H1 (cell line): ENCODE measurements at regions not wholly inside any gene's neighbourhood (a gene's known extent, or its start where the extent isn't known, plus 50 kb on each side); places are given as distances from the start of the nearest gene placed in this dataset.

ENCODE experiments used
- CTCF ChIA-PET: fragments of 300-600 bp; sonication (Branson Sonifier 250); formaldehyde crosslinking; loops from one replicate; lab custom pipeline; 2021; ENCODE audit not compliant: partially characterized antibody; lab: Charles Lee
- POLR2A ChIA-PET: fragments of 300-600 bp; sonication (Branson Sonifier 250); formaldehyde crosslinking; loops from one replicate; lab custom pipeline; 2021; ENCODE audit warnings: inconsistent platforms; ENCODE audit not compliant: partially characterized antibody; lab: Charles Lee
- DNase-seq, 2 experiments: peaks; one replicate each; pipeline versions ENCODE4 v3.0.0 to v3.0.0-alpha.2; 2010 to 2022; ENCODE audit warnings: low spot score in 2 of 2, low read depth in 1 of 2, mixed read lengths in 1 of 2
- FAIRE-seq: peaks from 2 replicates; lab custom pipeline; 2011; peaks lifted over from hg19 to GRCh38; lab: Jason Lieb, UNC
- H2AFZ ChIP-seq: 2 replicates; pipeline ENCODE4 v1.8.1; 2012; ENCODE audit warnings: low read length, inconsistent platforms
- H2AK5ac ChIP-seq: 2 replicates; pipeline ENCODE4 v1.6.1; 2013; ENCODE audit warnings: low read depth, low read length
- H2BK120ac ChIP-seq: replicated peaks from 2 replicates; pipeline ENCODE3; 2013; ENCODE audit warnings: low read depth, low read length, inconsistent platforms
- H2BK12ac ChIP-seq: 2 replicates; pipeline ENCODE4 v1.6.1; 2013; ENCODE audit warnings: low read depth, low read length
- H2BK15ac ChIP-seq: 2 replicates; pipeline ENCODE4 v1.6.1; 2013; ENCODE audit warnings: low read length
- H2BK20ac ChIP-seq: 2 replicates; pipeline ENCODE4 v1.6.1; 2013; ENCODE audit warnings: low read length
- H2BK5ac ChIP-seq: 2 replicates; pipeline ENCODE4 v1.6.1; 2013; ENCODE audit warnings: low read depth, low read length
- H3K14ac ChIP-seq: 2 replicates; pipeline ENCODE4 v1.6.1; 2013; ENCODE audit warnings: inconsistent platforms; ENCODE audit not compliant: insufficient read length
- H3K18ac ChIP-seq: 2 replicates; pipeline ENCODE4 v1.6.1; 2013; ENCODE audit warnings: low read length; ENCODE audit errors: extremely low read depth
- H3K23ac ChIP-seq: 2 replicates; pipeline ENCODE4 v1.6.1; 2013; ENCODE audit warnings: inconsistent platforms; ENCODE audit not compliant: insufficient read length
- H3K23me2 ChIP-seq: 2 replicates; pipeline ENCODE4 v1.6.1; 2013; ENCODE audit warnings: low read depth, low read length
- H3K27ac ChIP-seq: 2 replicates; pipeline ENCODE4 v1.6.1; 2011; ENCODE audit warnings: low read depth, low read length, inconsistent platforms
- H3K27me3 ChIP-seq, 4 experiments: replicated peaks in 1 of 4; 1 replicate in 1 of 4; 2 replicates in 3 of 4; pipeline versions ENCODE4 v1.6.1 to v1.8.1; 2011 to 2013; ENCODE audit warnings: low read length in 3 of 4, mild to moderate bottlenecking in 3 of 4, inconsistent platforms in 2 of 4, mixed read lengths in 2 of 4, moderate library complexity in 1 of 4; ENCODE audit not compliant: control insufficient read depth in 3 of 4, insufficient read depth in 3 of 4; ENCODE audit errors: extremely low read depth in 1 of 4
- H3K36me3 ChIP-seq, 4 experiments: 2 replicates each; pipeline versions ENCODE4 v1.6.1 to v1.8.1; 2011 to 2013; ENCODE audit warnings: mild to moderate bottlenecking in 4 of 4, low read length in 3 of 4, moderate library complexity in 2 of 4, control low read depth in 1 of 4, inconsistent platforms in 1 of 4; ENCODE audit not compliant: insufficient read depth in 4 of 4, control insufficient read depth in 2 of 4
- H3K4ac ChIP-seq: replicated peaks from 2 replicates; pipeline ENCODE3; 2013; ENCODE audit warnings: low read length, low read depth, mixed read lengths, inconsistent platforms; ENCODE audit not compliant: insufficient read length
- H3K4me1 ChIP-seq, 4 experiments: replicated peaks in 1 of 4; 1 replicate in 1 of 4; 2 replicates in 3 of 4; pipeline versions ENCODE4 v1.6.1 to v1.8.1; 2011 to 2013; ENCODE audit warnings: low read length in 3 of 4, inconsistent platforms in 2 of 4, mixed read lengths in 1 of 4; ENCODE audit not compliant: insufficient read depth in 4 of 4, control insufficient read depth in 3 of 4
- H3K4me2 ChIP-seq, 2 experiments: 2 replicates each; pipeline versions ENCODE4 v1.6.1 to v1.8.1; 2011 to 2013; ENCODE audit warnings: low read depth in 2 of 2, low read length in 2 of 2, control low read depth in 1 of 2, inconsistent platforms in 1 of 2, mild to moderate bottlenecking in 1 of 2; ENCODE audit not compliant: insufficient read depth in 1 of 2
- H3K4me3 ChIP-seq, 4 experiments: fragments of 200-600, 300-600 bp in 1 of 4; sonication (generic), shearing (Covaris generic), sonication (Bioruptor Twin) in 1 of 4; 2 replicates each; pipeline versions ENCODE4 v1.5.1 to v1.8.1; 2011 to 2016; ENCODE audit warnings: low read length in 4 of 4, low read depth in 3 of 4, control low read depth in 2 of 4, inconsistent platforms in 2 of 4, mild to moderate bottlenecking in 2 of 4, mixed read lengths in 1 of 4, moderate library complexity in 1 of 4; ENCODE audit not compliant: insufficient read depth in 2 of 4; ENCODE audit errors: extremely low read depth in 1 of 4
- H3K56ac ChIP-seq: replicated peaks from 2 replicates; pipeline ENCODE3; 2013; ENCODE audit warnings: low read depth, mild to moderate bottlenecking, mixed read lengths, low read length, inconsistent platforms; ENCODE audit not compliant: insufficient read length
- H3K79me1 ChIP-seq: 2 replicates; pipeline ENCODE4 v1.6.1; 2013; ENCODE audit warnings: low read depth, low read length, control low read depth
- H3K79me2 ChIP-seq, 2 experiments: 2 replicates each; pipeline versions ENCODE4 v1.6.1 to v1.8.1; 2012 to 2013; ENCODE audit warnings: low read length in 2 of 2, mild to moderate bottlenecking in 2 of 2, inconsistent platforms in 1 of 2; ENCODE audit not compliant: insufficient read depth in 2 of 2, control insufficient read depth in 1 of 2
- H3K9ac ChIP-seq, 4 experiments: replicated peaks in 1 of 4; 1 replicate in 1 of 4; 2 replicates in 3 of 4; pipeline versions ENCODE4 v1.6.1 to v1.8.1; 2011 to 2013; ENCODE audit warnings: low read depth in 3 of 4, low read length in 3 of 4, control low read depth in 2 of 4, mild to moderate bottlenecking in 2 of 4, moderate library complexity in 2 of 4, inconsistent platforms in 1 of 4; ENCODE audit errors: extremely low read depth in 1 of 4
- H3K9me3 ChIP-seq, 2 experiments: 2 replicates each; pipeline versions ENCODE4 v1.6.1 to v1.8.1; 2012 to 2013; ENCODE audit warnings: mild to moderate bottlenecking in 2 of 2, moderate library complexity in 2 of 2, control low read depth in 1 of 2, inconsistent platforms in 1 of 2, low read depth in 1 of 2, low read length in 1 of 2, mixed read lengths in 1 of 2; ENCODE audit not compliant: insufficient read depth in 2 of 2
- H4K20me1 ChIP-seq, 2 experiments: replicated peaks in 1 of 2; 2 replicates each; pipeline versions ENCODE3 to v1.8.1; 2011 to 2013; ENCODE audit warnings: inconsistent platforms in 2 of 2, low read length in 2 of 2, mild to moderate bottlenecking in 1 of 2; ENCODE audit not compliant: insufficient read depth in 2 of 2, control insufficient read depth in 1 of 2
- H4K5ac ChIP-seq: 2 replicates; pipeline ENCODE4 v1.6.1; 2013; ENCODE audit warnings: low read length, low read depth, mixed read lengths, inconsistent platforms; ENCODE audit not compliant: insufficient read length
- H4K8ac ChIP-seq: 2 replicates; pipeline ENCODE4 v1.8.0; 2013; ENCODE audit warnings: mild to moderate bottlenecking, moderate library complexity, low read length, inconsistent platforms; ENCODE audit not compliant: insufficient read depth; ENCODE audit errors: extremely low read depth
- H4K91ac ChIP-seq: replicated peaks from 2 replicates; pipeline ENCODE3; 2013; ENCODE audit warnings: low read length, mixed read lengths, inconsistent platforms; ENCODE audit not compliant: insufficient read length
- CBX8 ChIP-seq: fragments of 300-800, 300-1000 bp; sonication (generic); IDR thresholded peaks from 2 replicates; pipeline ENCODE4 v1.7.1; 2016; ENCODE audit warnings: low read depth, low read length, borderline replicate concordance
- CHD2 ChIP-seq: IDR thresholded peaks from 2 replicates; pipeline ENCODE4 v1.6.1; 2012; ENCODE audit warnings: low read length, improper control_type of control experiment
- E2F6 ChIP-seq: IDR thresholded peaks from 2 replicates; pipeline ENCODE4 v1.6.1; 2012; ENCODE audit warnings: inconsistent platforms
- EZH2 ChIP-seq: fragments of 200-600 bp; sonication (generic); IDR thresholded peaks from 2 replicates; pipeline ENCODE4 v1.7.1; 2012; ENCODE audit warnings: low read depth, mild to moderate bottlenecking, moderate library complexity, low read length, inconsistent platforms; ENCODE audit not compliant: severe bottlenecking
- GTF2F1 ChIP-seq: IDR thresholded peaks from 2 replicates; pipeline ENCODE4 v1.6.1; 2012; ENCODE audit warnings: low read depth, low read length, improper control_type of control experiment, borderline replicate concordance
- HDAC6 ChIP-seq: IDR thresholded peaks from one replicate; pipeline ENCODE4 v1.7.1; 2012; ENCODE audit warnings: low read depth, mild to moderate bottlenecking, inconsistent platforms, low read length, moderate library complexity
- MAFK ChIP-seq: IDR thresholded peaks from 2 replicates; pipeline ENCODE4 v1.6.1; 2012; ENCODE audit warnings: low read depth, mild to moderate bottlenecking, improper control_type of control experiment, low read length
- SIX5 ChIP-seq: IDR thresholded peaks from 2 replicates; pipeline ENCODE4 v1.6.1; 2011; ENCODE audit warnings: mild to moderate bottlenecking, low read depth, low read length
- SRF ChIP-seq: IDR thresholded peaks from 2 replicates; pipeline ENCODE4 v1.6.1; 2011; ENCODE audit warnings: mild to moderate bottlenecking, low read depth, low read length, moderate library complexity
- ZNF274 ChIP-seq: IDR thresholded peaks from 2 replicates; pipeline ENCODE4 v1.7.0; 2012; ENCODE audit warnings: low read length, borderline replicate concordance; ENCODE audit errors: extremely low read depth
- WGBS, 2 experiments: shearing (Covaris generic) in 1 of 2; methylation state at CpG; one replicate each; pipeline versions ENCODE4 v1.1.6 to v1.1.7; 2013 to 2015; ENCODE audit warnings: low lambda C conversion rate in 2 of 2, mixed read lengths in 2 of 2, inconsistent platforms in 1 of 2, low coverage in 1 of 2, missing lambda C conversion rate in 1 of 2; ENCODE audit not compliant: insufficient replicate concordance in 2 of 2, insufficient coverage in 1 of 2, insufficient read length in 1 of 2; ENCODE audit errors: extremely low coverage in 1 of 2, missing lambda C conversion rate in 1 of 2; 5-methylcytosine and 5-hydroxymethylcytosine counted together

GRCh38 chr6:10315034-10315433 lies 99.8 kb downstream of the TFAP2A start:
- ChIA-PET CTCF (interaction anchor here (1.4 to 2.7 kb wide), 4 partner anchors 8 to 62 kb away, joined by 4 to 7 read pairs (median 4); no protein-coding TSS in a partner anchor), POLR2A (interaction anchor here (0.6 to 1.7 kb wide), 2 partner anchors 8 to 71 kb away, joined by 3 to 5 read pairs; no protein-coding TSS in a partner anchor)
- H3K27me3 ChIP-seq = no peaks in the 10 kb centered on the region
- no peak overlapping the region for H3K23ac ChIP-seq
- no peak overlapping the region for H3K4ac ChIP-seq
- no peaks in the 10 kb centered on the region for H3K36me3 ChIP-seq
- H3K4me2 ChIP-seq = peak overlapping the region; percentile 12 to 24; a peak in 3 of 4 replicates
- no peaks in the 10 kb centered on the region; a peak in 1 of 4 replicates for H3K9me3 ChIP-seq
- no peak overlapping the region for H4K8ac ChIP-seq
- H3K18ac ChIP-seq = no peak overlapping the region
- no peak overlapping the region for H2BK120ac ChIP-seq
- no peaks in the 10 kb centered on the region; the same call in 1 of the 2 replicates for H3K23me2 ChIP-seq
- H3K56ac ChIP-seq = no peak overlapping the region
- peak overlapping the region; percentile 64; the same call in 1 of the 2 replicates for H2BK20ac ChIP-seq
- H3K9ac ChIP-seq = no peak overlapping the region
- H4K20me1 ChIP-seq = no peaks in the 10 kb centered on the region
- no peak overlapping the region for H2BK15ac ChIP-seq
- 16% methylated on average over 8 of the region's 8 CpGs; no CpG with 5 or more reads in 1 of the 2 experiments for WGBS, 2 experiments
- H2BK5ac ChIP-seq = no peak overlapping the region
- H3K27ac ChIP-seq = no peak overlapping the region
- H2AFZ ChIP-seq = no peak overlapping the region
- H3K14ac ChIP-seq = no peak overlapping the region
- no peaks in the 10 kb centered on the region for H3K79me1 ChIP-seq
- DNase-seq (peak; percentile 57 to 70), FAIRE-seq (peak; percentile 77)
- no peaks in the 10 kb centered on the region for H3K79me2 ChIP-seq
- H4K5ac ChIP-seq = peak overlapping the region; percentile 35
- peaks cover 6 to 27% (median 15%) of the 10 kb centered on the region in 4 experiments; a peak in 5 of 7 replicates for H3K4me1 ChIP-seq
- H4K91ac ChIP-seq = no peak overlapping the region
- peak overlapping the region in 1 of 4 experiments; percentile 3; a peak in 3 of 8 replicates for H3K4me3 ChIP-seq
- H2BK12ac ChIP-seq = no peak overlapping the region
- no peak overlapping the region for H2AK5ac ChIP-seq
- no peak for TF ChIP-seq GTF2F1
- no peak for TF ChIP-seq MAFK
- TF ChIP-seq ZNF274 = no peak
- no peak for TF ChIP-seq CBX8
- TF ChIP-seq E2F6 = no peak
- TF ChIP-seq SRF = no peak
- TF ChIP-seq EZH2 = no peak
- TF ChIP-seq HDAC6 = no peak
- no peak for TF ChIP-seq SIX5
- no peak for TF ChIP-seq CHD2
